GM19452 (cell line): ENCODE measurements at regions not wholly inside any gene's neighbourhood (a gene's known extent, or its start where the extent isn't known, plus 50 kb on each side); places are given as distances from the start of the nearest gene placed in this dataset.

ENCODE experiments used
- ATAC-seq: cut with Tn5 transposase; IDR thresholded peaks from one replicate; pipeline ENCODE4 v1.9.1; 2021; ENCODE audit not compliant: unreplicated experiment

DNA sequence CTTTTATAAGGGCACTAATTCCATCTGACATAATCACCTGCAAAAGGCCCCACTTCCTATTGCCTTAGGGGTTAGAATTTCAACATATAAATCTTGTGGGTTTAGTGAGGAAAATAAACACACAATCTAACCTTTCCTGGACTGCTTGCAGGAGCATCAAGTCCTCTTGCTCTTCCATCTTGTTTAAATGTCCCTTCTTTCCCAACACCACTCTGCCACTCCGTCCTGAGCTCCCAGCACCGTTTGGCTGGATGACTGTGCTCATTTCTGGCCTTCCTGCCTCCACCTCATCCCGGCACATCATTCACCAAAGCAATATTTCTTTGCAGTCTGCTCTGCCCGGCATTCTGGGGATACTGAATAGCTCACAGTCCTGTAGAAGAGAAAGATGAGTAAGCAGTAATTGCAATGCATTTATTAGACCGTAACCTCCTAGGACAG is 247.8 kb downstream of the BCL2 start:
- no peak for ATAC-seq

DNA sequence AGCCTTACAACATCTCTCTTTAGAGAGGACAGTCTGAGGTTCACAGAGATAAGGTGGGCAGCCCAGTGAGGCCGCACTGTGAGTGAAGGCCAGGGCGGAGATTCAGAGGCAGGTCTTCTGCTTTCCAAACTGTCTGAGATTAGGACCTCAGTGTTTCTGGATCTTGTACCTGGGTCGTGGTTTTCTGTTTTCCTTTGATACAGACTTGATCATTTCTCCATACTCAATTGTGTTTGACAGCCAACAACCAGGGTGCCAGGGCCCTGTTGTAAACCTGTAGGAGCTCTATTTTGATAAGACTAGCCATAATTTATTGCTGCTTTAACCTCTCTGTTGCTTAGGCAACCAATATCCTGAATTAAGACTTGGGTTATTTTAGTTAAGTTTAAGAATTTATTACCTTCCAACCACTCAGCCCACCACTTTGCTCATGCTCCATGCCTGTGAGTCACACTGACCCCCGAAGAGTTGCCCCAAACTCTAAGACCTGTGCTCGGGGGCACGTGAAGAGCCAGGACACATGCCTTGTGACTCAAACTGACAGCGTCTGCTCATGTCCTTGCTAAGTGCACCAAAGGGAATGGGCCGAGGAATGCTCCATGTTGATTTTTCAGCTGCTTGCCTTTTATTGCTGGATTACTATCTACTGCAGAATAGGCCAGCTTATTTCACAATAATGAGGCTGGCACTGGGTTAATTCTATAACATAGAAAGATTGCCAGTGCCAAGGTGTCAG is 248.6 kb downstream of the BCL2 start:
- no peak for ATAC-seq

DNA sequence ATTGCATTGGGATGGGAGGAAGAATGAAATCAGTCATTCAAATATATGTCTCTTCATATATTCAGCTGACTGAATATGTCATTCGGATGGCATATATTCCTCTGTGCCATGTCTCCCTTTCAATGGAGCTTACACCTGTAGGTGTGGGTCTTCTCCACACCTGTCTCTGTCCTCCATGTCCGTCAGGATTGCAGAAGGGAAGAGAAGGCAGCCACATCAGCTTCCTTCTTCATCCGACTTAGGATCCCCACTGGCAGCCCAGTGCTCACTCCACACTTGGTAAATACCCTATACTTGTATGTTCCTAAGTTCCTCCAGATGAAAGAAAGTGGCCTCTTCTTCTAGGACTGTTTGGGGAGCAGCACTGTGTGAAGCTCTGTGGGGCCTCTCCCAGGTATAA is 250.1 kb downstream of the BCL2 start:
- no peak for ATAC-seq

DNA sequence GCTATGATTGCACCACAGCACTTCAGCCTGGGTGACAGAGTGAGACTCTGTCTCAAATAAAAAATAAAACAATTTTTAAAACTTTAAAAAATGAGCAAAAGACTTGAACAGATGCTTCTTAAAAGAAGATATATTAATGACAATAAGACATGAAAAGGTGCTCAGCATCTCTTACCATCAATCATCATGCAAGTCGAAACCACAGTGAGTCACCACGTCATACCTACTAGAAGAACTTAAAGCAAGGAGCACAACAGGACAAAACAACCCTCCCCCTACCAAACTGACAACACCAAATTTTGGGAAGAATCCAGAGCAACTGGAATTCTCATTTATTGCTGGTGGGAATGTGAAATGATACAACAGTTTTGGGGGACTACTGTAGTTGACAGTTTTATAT is 251.6 kb downstream of the BCL2 start:
- ATAC-seq, result no peak

DNA sequence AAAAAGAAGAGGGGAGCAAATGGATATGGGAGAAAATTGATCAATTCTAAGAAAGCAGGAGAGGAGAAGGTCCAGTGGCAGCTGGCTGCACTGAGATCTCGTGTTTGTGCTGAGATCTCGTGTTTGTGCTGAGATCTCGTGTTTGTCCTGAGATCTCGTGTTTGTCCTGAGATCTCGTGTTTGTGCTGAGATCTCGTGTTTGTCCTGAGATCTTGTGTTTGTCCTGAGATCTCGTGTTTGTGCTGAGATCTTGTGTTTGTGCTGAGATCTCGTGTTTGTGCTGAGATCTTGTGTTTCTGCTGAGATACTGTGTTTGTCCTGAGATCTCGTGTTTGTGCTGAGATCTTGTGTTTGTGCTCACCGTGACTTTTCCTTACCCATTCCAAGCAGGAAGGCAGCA is 254.4 kb downstream of the BCL2 start:
- no peak for ATAC-seq

DNA sequence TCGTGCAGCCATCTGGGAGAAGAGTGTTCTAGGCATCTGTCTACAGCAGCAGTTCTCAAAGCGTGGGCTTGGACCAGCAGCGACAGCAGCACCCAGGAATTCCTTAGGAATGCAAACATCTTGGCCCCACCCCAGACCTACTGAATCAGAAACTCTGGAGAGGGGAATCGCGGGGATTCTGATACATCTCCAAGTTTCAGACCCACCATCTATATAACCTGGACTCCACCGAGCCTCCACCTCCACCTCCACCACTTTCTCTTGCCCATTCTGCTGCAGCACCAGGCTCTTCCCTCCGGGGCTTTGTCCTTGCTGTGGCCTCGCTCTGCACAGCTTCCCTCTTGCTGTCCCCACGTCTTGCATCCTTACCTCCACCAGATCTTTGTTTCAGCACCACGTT is 256.4 kb downstream of the BCL2 start:
- ATAC-seq, result no peak

GRCh38 chr18:63062246-63062645 is 257.3 kb downstream of the BCL2 start:
- no peak for ATAC-seq

GRCh38 chr18:63061303-63061702 is 258.3 kb downstream of the BCL2 start:
- no peak for ATAC-seq

DNA sequence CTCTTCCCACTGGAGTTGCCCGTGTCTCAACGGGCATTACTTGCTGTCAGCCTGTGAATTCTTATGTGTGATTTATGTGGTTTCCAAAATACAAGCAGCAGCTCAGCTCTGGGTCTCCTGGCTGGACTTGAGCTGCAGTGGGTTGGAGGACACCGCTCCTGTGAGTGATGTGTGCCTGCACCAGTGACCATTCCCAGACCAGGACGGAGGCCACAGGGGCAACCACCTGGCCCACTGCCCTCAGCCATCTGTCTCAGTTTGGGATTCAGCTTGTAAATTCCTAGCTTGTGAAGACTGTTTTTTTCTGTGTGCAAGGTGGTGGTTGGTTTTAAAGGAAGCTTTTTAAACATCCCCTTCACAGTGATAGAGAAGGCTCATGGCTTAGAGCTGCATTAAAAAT is 261.0 kb downstream of the BCL2 start:
- ATAC-seq, result no peak

- ATAC-seq, result no peak
These were observed 261.9 kb downstream of the BCL2 start for GRCh38 chr18:63057707-63058106.

DNA sequence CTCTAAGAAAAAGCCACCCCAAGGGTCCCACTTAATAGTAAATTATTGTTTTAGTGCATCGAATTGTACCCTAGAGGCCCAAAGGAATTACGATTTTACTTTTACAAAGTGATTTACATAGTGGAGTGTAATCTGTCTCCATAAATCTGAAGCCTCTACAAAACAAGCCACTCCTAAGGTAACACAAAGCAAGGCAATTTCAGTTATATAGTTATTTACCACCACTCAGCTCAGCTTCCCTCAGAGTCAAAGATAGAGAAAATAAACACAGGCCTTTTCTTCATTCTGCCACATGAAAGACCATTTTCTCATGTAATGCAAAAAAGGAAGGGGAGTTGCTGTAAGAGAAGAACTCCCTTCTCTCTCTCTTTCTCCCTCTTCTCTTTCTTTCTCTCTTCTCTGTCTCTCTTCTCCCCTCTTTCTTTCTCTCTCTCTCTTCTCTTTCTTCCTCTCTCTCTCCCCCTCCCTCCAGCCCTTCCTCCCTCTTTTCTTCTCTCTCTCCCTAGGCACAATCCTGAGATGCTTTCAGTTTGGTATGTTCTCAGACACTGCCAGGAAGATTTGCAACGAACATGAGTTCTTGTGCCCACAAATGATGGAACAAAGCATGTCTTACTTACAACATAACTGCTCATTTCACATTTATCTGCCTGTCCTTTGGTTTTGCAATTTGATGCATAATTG is 264.5 kb downstream of the BCL2 start:
- no peak for ATAC-seq

- no peak for ATAC-seq
These were observed 267.6 kb downstream of the BCL2 start for GRCh38 chr18:63051928-63052327.

- ATAC-seq, result peak; percentile 69
These were observed 268.7 kb downstream of the BCL2 start for GRCh38 chr18:63050667-63051395.

- no peak for ATAC-seq
These were observed 273.2 kb downstream of the BCL2 start for GRCh38 chr18:63046375-63046774.

DNA sequence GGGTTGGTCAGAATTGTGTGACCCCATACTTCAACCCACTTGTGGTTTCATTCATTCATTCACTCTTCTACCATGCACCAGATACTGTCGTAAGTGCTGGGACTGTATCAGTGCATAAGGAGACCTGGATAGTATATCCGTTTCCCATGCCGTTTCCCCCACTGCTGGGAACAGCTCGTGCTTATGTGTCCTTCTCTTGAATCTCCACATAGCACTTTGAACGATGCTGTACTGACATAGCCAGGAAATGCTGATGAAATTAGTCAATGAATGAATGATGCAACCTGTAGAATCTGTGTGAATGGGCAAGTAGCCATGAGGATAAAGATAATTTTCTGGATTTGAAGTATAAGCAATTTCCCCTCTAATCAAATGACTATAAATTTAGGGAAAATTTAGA is 276.1 kb downstream of the BCL2 start:
- ATAC-seq, result no peak

DNA sequence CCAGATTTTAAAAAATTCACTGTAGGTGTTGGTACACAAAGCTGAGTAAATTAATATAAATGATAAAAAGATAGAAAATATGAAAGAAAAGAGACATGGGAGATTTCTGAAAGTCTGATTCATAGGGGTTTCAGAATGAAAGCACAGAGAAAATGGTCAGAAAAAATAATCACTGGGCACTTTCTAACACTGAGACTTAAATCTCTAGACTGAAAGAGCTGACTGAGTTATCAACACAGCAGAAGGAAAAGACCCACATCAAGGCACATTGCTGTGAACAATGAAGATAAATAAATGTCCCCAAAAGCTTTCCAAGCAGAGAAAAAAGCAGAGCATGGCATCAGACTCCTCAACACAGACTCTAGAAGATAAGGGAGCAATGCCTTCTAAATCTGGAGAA is 277.2 kb downstream of the BCL2 start:
- no peak for ATAC-seq

- peak; percentile 65 for ATAC-seq
These were observed 278.7 kb downstream of the BCL2 start for GRCh38 chr18:63040788-63041410.

GRCh38 chr18:63037491-63037890 is 282.1 kb downstream of the BCL2 start:
- ATAC-seq, result no peak

GRCh38 chr18:63031375-63031774 is 288.2 kb downstream of the BCL2 start:
- no peak for ATAC-seq
